ENCODE measurements at regions not wholly inside any gene's neighbourhood (a gene's known extent, or its start where the extent isn't known, plus 50 kb on each side); places are given as distances from the start of the nearest gene placed in this dataset.

- no peak for DNase-seq (ENCODE audit: low read depth in 4 of 4, low spot score in 1 of 4)
These were observed 75.8 kb downstream of the CCDC34 start for GRCh38 chr11:27287205-27287604.

- no peak for DNase-seq (ENCODE audit: low read depth in 4 of 4, low spot score in 1 of 4)
These were observed 77.3 kb downstream of the CCDC34 start for GRCh38 chr11:27285761-27286160.

- no peak for DNase-seq (ENCODE audit: low read depth in 4 of 4, low spot score in 1 of 4)
These were observed 80.2 kb downstream of the CCDC34 start for GRCh38 chr11:27282806-27283205.

- no peak for DNase-seq (ENCODE audit: low read depth in 4 of 4, low spot score in 1 of 4)
These were observed 81.0 kb downstream of the CCDC34 start for GRCh38 chr11:27281740-27282590.

GRCh38 chr11:27281276-27281675, 81.7 kb downstream of the CCDC34 start:
- DNase-seq (ENCODE audit: low read depth in 4 of 4, low spot score in 1 of 4): no peak

- DNase-seq (ENCODE audit: low read depth in 4 of 4, low spot score in 1 of 4): no peak
These were observed 82.9 kb downstream of the CCDC34 start for GRCh38 chr11:27280140-27280539.

GRCh38 chr11:27279460-27279859, 83.6 kb downstream of the CCDC34 start:
- DNase-seq (ENCODE audit: low read depth in 4 of 4, low spot score in 1 of 4): no peak

GRCh38 chr11:27277843-27278242, 85.2 kb downstream of the CCDC34 start:
- no peak for DNase-seq (ENCODE audit: low read depth in 4 of 4, low spot score in 1 of 4)

- no peak for DNase-seq (ENCODE audit: low read depth in 4 of 4, low spot score in 1 of 4)
These were observed 86.9 kb downstream of the CCDC34 start for GRCh38 chr11:27276141-27276540.

GRCh38 chr11:27274854-27275395, 88.1 kb downstream of the CCDC34 start:
- no peak for DNase-seq (ENCODE audit: low read depth in 4 of 4, low spot score in 1 of 4)

- no peak for DNase-seq (ENCODE audit: low read depth in 4 of 4, low spot score in 1 of 4)
These were observed 96.9 kb downstream of the CCDC34 start for GRCh38 chr11:27266125-27266524.

- DNase-seq (ENCODE audit: low read depth in 4 of 4, low spot score in 1 of 4): no peak
These were observed 99.0 kb downstream of the CCDC34 start for GRCh38 chr11:27263986-27264385.

- DNase-seq (ENCODE audit: low read depth in 4 of 4, low spot score in 1 of 4): no peak
These were observed 100.0 kb downstream of the CCDC34 start for GRCh38 chr11:27263046-27263445.

- DNase-seq (ENCODE audit: low read depth in 4 of 4, low spot score in 1 of 4): no peak
These were observed 107.6 kb downstream of the CCDC34 start for GRCh38 chr11:27255447-27255828.

- no peak for DNase-seq (ENCODE audit: low read depth in 4 of 4, low spot score in 1 of 4)
These were observed 108.1 kb downstream of the CCDC34 start for GRCh38 chr11:27254744-27255446.

- DNase-seq (ENCODE audit: low read depth in 4 of 4, low spot score in 1 of 4): no peak
These were observed 109.8 kb downstream of the CCDC34 start for GRCh38 chr11:27253224-27253623.

- no peak for DNase-seq (ENCODE audit: low read depth in 4 of 4, low spot score in 1 of 4)
These were observed 111.9 kb downstream of the CCDC34 start for GRCh38 chr11:27250867-27251665.

GRCh38 chr11:27248576-27249509, 114.2 kb downstream of the CCDC34 start:
- no peak for DNase-seq (ENCODE audit: low read depth in 4 of 4, low spot score in 1 of 4)

- DNase-seq (ENCODE audit: low read depth in 4 of 4, low spot score in 1 of 4): no peak
These were observed 115.4 kb downstream of the CCDC34 start for GRCh38 chr11:27247660-27248059.

- DNase-seq (ENCODE audit: low read depth in 4 of 4, low spot score in 1 of 4): no peak
These were observed 116.1 kb downstream of the CCDC34 start for GRCh38 chr11:27246925-27247324.

Measured in stimulated activated CD4-positive, alpha-beta T cell treated with anti-CD3 and anti-CD28 coated beads, Interleukin-1b, Interleukin-23, amount 100 ng/mL, for 24 hours (primary cell).